GM13977 (cell line): ENCODE measurements at regions not wholly inside any gene's neighbourhood (a gene's known extent, or its start where the extent isn't known, plus 50 kb on each side); places are given as distances from the start of the nearest gene placed in this dataset.
"Not testable (repeated sequence)": the region's sequence is repeated elsewhere in the genome, so short reads cannot be mapped to it uniquely, and the experiment has no call there.

Source experiments
- DNase-seq: peaks from one replicate; pipeline ENCODE4 v3.0.0; 2012; ENCODE audit warnings: low spot score
- in situ Hi-C: fragments of 300-500 bp; cut with MboI; formaldehyde crosslinking; loops from one replicate; pipeline ENCODE4 v1.12.0; 2022; ENCODE audit warnings: low sequenced_read_pairs, low pct_unique_long_range_greater_than_20kb, mixed read lengths, inconsistent platforms; ENCODE audit not compliant: unreplicated experiment
- TF ChIP-seq, protein P1 (sequence below): IDR thresholded peaks from 2 replicates; pipeline ENCODE4 v1.5.1; 2012; ENCODE audit warnings: mild to moderate bottlenecking, control low read depth; ENCODE audit not compliant: insufficient read depth; ENCODE audit errors: extremely low read depth, missing control alignments

DNA sequence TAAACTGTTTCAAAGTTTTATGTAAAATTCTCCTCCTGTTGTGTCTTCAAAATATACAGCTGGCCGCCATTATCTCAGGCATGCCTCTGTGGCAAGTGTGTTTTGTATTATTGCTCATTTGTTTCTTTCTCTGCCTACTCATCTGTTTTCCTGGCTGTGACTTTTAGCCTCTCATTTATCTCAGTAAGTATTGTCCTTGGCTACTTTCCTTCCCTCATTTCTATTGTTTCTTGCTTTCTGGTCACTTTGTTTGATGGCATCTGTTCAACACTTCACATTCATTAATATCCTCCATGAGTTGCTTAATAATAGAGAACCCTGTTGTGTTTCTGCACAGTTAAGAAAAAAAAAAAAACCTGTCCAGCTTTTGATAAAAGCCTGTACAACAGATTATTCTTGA, 869.4 kb downstream of the PCDH17 start:
- in situ Hi-C loops: no loop called here
- TF ChIP-seq, protein P1, sequence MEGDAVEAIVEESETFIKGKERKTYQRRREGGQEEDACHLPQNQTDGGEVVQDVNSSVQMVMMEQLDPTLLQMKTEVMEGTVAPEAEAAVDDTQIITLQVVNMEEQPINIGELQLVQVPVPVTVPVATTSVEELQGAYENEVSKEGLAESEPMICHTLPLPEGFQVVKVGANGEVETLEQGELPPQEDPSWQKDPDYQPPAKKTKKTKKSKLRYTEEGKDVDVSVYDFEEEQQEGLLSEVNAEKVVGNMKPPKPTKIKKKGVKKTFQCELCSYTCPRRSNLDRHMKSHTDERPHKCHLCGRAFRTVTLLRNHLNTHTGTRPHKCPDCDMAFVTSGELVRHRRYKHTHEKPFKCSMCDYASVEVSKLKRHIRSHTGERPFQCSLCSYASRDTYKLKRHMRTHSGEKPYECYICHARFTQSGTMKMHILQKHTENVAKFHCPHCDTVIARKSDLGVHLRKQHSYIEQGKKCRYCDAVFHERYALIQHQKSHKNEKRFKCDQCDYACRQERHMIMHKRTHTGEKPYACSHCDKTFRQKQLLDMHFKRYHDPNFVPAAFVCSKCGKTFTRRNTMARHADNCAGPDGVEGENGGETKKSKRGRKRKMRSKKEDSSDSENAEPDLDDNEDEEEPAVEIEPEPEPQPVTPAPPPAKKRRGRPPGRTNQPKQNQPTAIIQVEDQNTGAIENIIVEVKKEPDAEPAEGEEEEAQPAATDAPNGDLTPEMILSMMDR: no peak
- DNase-seq: no peak

DNA sequence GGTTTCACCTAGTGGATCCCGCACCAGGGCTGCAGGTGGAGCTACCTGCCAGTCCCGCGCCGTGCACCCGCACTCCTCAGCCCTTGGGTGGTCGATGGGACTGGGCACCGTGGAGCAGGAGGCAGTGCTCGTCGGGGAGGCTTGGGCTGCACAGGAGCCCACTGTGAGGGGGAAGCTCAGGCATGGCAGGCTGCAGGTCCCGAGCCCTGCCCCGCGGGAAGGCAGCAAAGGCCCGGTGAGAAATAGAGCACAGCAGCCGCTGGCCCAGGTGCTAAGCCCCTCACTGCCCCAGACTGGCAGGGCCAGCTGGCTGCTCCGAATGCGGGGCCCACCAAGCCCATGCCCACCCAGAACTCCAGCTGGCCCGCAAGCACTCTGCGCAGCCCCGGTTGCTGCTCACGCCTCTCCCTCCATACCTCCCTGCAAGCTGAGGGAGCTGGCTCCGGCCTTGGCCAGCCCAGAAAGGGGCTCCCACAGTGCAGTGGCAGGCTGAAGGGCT, 872.7 kb downstream of the PCDH17 start:
- DNase-seq, in situ Hi-C loops: not testable (repeated sequence)

- DNase-seq, in situ Hi-C loops: not testable (repeated sequence)
These were observed 873.8 kb downstream of the PCDH17 start for GRCh38 chr13:58505262-58505920.

GRCh38 chr13:58528351-58528750, 896.8 kb downstream of the PCDH17 start:
- TF ChIP-seq, protein P1: no peak
- in situ Hi-C loops: no loop called here

GRCh38 chr13:58531614-58532013, 900.1 kb downstream of the PCDH17 start:
- TF ChIP-seq, protein P1: no peak
- no peak for DNase-seq
- in situ Hi-C loops: no loop called here

More at GRCh38 chr13:58528351-58528750, 896.8 kb downstream of the PCDH17 start:
- DNase-seq: no peak

DNA sequence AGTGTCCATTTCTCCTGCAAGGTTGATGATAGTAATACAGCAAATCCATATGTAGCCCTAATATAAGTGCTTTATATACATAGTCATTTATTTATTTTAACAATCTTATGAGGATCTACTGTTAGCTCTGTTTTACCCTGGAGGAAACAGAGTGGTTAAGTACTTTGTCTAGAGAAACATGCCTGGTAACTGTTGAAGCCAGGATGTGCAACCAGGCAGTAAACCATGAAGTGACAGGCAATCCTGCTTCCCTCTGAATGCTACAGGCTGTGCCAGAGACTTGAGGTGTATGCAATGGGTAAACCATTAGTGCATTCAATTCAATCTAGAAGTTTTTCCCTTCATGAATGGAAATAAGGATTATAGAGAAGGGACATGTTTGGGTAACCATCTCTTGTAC, 911.0 kb downstream of the PCDH17 start:
- TF ChIP-seq, protein P1: no peak
- in situ Hi-C loops: no loop called here
- DNase-seq: no peak

- no peak for DNase-seq
- in situ Hi-C loops: no loop called here
- TF ChIP-seq, protein P1: no peak
These were observed 915.9 kb downstream of the PCDH17 start for GRCh38 chr13:58547419-58547818.

- in situ Hi-C loops: no loop called here
- DNase-seq: no peak
- TF ChIP-seq, protein P1: no peak
These were observed 934.6 kb downstream of the PCDH17 start for GRCh38 chr13:58566176-58566575.
